ENCODE measurements at regions not wholly inside any gene's neighbourhood (a gene's known extent, or its start where the extent isn't known, plus 50 kb on each side); places are given as distances from the start of the nearest gene placed in this dataset.

- H3K4me1 Mint-ChIP-seq = no peaks in the 10 kb centered on the region
- H3K36me3 Mint-ChIP-seq = peaks cover 8% of the 10 kb centered on the region
- no peak overlapping the region for H3K27ac Mint-ChIP-seq
- no peak for DNase-seq (ENCODE audit: low spot score)
- ChIA-PET POLR2A (no interaction called here), CTCF (no interaction called here)
- TF ChIP-seq NR3C1 (CRISPR knock-in tag; conservative IDR thresholded peaks at IDR 0.05; ENCODE audit: low read depth) = no peak
- TF ChIP-seq MAX (CRISPR knock-in tag; IDR thresholded peaks at IDR 0.05) = no peak
- TF ChIP-seq ZMAT4 (CRISPR knock-in tag; IDR thresholded peaks at IDR 0.05) = no peak
- TF ChIP-seq GRHL2 (CRISPR knock-in tag; IDR thresholded peaks at IDR 0.05; ENCODE audit: insufficient replicate concordance, severe bottlenecking) = no peak
- no peak overlapping the region for H3K4me3 Mint-ChIP-seq
- peaks cover 29% of the 10 kb centered on the region for H3K9me3 Mint-ChIP-seq
- no peak for ATAC-seq
- H3K27me3 Mint-ChIP-seq (ENCODE audit: low read depth) = no peaks in the 10 kb centered on the region
Observed at GRCh38 chrY:21180921-21181320, 330.2 kb upstream of the RBMY1B start.

- Mint-ChIP-seq H3K9me3 (peaks cover 43% of the 10 kb centered on the region), H3K27ac (no peak overlapping the region), H3K4me3 (no peak overlapping the region), H3K36me3 (peaks cover 6% of the 10 kb centered on the region), H3K4me1 (no peaks in the 10 kb centered on the region), H3K27me3 (ENCODE audit: low read depth) (no peaks in the 10 kb centered on the region)
- ChIA-PET POLR2A (no interaction called here), CTCF (no interaction called here)
- no peak for TF ChIP-seq GABPB1 (CRISPR knock-in tag; IDR thresholded peaks at IDR 0.05)
- no peak for TF ChIP-seq ESRRA (CRISPR knock-in tag; IDR thresholded peaks at IDR 0.05; ENCODE audit: borderline replicate concordance)
- no peak for TF ChIP-seq USF2 (CRISPR knock-in tag; IDR thresholded peaks at IDR 0.05)
- no peak for TF ChIP-seq ATF1 (CRISPR knock-in tag; IDR thresholded peaks at IDR 0.05)
- TF ChIP-seq ATF3 (CRISPR knock-in tag; conservative IDR thresholded peaks at IDR 0.05) = no peak
- TF ChIP-seq NR2C2 (CRISPR knock-in tag; IDR thresholded peaks at IDR 0.05) = no peak
- ATAC-seq (no peak), DNase-seq (ENCODE audit: low spot score) (no peak)
Observed at GRCh38 chrY:21184271-21184670, 326.9 kb upstream of the RBMY1B start.

- H3K4me3 Mint-ChIP-seq = no peak overlapping the region
- peaks cover 6% of the 10 kb centered on the region for H3K36me3 Mint-ChIP-seq
- H3K4me1 Mint-ChIP-seq = no peaks in the 10 kb centered on the region
- POLR2A ChIA-PET = no interaction called here
- no peaks in the 10 kb centered on the region for H3K27me3 Mint-ChIP-seq (ENCODE audit: low read depth)
- no peak overlapping the region for H3K27ac Mint-ChIP-seq
- ATAC-seq (no peak), DNase-seq (ENCODE audit: low spot score) (no peak)
- H3K9me3 Mint-ChIP-seq = peaks cover 50% of the 10 kb centered on the region
- TF ChIP-seq, protein P1, sequence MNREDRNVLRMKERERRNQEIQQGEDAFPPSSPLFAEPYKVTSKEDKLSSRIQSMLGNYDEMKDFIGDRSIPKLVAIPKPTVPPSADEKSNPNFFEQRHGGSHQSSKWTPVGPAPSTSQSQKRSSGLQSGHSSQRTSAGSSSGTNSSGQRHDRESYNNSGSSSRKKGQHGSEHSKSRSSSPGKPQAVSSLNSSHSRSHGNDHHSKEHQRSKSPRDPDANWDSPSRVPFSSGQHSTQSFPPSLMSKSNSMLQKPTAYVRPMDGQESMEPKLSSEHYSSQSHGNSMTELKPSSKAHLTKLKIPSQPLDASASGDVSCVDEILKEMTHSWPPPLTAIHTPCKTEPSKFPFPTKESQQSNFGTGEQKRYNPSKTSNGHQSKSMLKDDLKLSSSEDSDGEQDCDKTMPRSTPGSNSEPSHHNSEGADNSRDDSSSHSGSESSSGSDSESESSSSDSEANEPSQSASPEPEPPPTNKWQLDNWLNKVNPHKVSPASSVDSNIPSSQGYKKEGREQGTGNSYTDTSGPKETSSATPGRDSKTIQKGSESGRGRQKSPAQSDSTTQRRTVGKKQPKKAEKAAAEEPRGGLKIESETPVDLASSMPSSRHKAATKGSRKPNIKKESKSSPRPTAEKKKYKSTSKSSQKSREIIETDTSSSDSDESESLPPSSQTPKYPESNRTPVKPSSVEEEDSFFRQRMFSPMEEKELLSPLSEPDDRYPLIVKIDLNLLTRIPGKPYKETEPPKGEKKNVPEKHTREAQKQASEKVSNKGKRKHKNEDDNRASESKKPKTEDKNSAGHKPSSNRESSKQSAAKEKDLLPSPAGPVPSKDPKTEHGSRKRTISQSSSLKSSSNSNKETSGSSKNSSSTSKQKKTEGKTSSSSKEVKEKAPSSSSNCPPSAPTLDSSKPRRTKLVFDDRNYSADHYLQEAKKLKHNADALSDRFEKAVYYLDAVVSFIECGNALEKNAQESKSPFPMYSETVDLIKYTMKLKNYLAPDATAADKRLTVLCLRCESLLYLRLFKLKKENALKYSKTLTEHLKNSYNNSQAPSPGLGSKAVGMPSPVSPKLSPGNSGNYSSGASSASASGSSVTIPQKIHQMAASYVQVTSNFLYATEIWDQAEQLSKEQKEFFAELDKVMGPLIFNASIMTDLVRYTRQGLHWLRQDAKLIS (CRISPR knock-in tag; IDR thresholded peaks at IDR 0.05; ENCODE audit: borderline replicate concordance) = no peak
- TF ChIP-seq, protein P2, sequence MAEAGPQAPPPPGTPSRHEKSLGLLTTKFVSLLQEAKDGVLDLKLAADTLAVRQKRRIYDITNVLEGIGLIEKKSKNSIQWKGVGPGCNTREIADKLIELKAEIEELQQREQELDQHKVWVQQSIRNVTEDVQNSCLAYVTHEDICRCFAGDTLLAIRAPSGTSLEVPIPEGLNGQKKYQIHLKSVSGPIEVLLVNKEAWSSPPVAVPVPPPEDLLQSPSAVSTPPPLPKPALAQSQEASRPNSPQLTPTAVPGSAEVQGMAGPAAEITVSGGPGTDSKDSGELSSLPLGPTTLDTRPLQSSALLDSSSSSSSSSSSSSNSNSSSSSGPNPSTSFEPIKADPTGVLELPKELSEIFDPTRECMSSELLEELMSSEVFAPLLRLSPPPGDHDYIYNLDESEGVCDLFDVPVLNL (CRISPR knock-in tag; IDR thresholded peaks at IDR 0.05; ENCODE audit: borderline replicate concordance, low read depth) = no peak
- no peak for TF ChIP-seq ATF6 (CRISPR knock-in tag; IDR thresholded peaks at IDR 0.05)
- CTCF ChIA-PET = no interaction called here
Observed at GRCh38 chrY:21185419-21186105, 325.6 kb upstream of the RBMY1B start.

Measured in WTC11 (cell line).